SK-N-SH (cell line): ENCODE measurements at regions not wholly inside any gene's neighbourhood (a gene's known extent, or its start where the extent isn't known, plus 50 kb on each side); places are given as distances from the start of the nearest gene placed in this dataset.

ENCODE experiments used
- CTCF ChIA-PET: fragments of 300-600, 350-600 bp; formaldehyde crosslinking; extraction: SDS; loops from one replicate; lab custom pipeline; 2021; lab: Yijun Ruan, JAX
- POLR2A ChIA-PET: fragments of 350-600 bp; sonication (Branson Sonifier 250); formaldehyde crosslinking; extraction: SDS; loops from one replicate; lab custom pipeline; 2020; ENCODE audit warnings: antibody characterized with exemption, inconsistent platforms; lab: Yijun Ruan, JAX
- DNase-seq: peaks from one replicate; pipeline ENCODE4 v3.0.0; 2012
- H2AFZ ChIP-seq: fragments of 200-600 bp; sonication (generic); 2 replicates; pipeline ENCODE4 v1.8.1; 2016; ENCODE audit warnings: antibody characterized with exemption, mild to moderate bottlenecking, low read depth
- H3F3A ChIP-seq: fragments of 200-600 bp; sonication (generic); replicated peaks from 2 replicates; pipeline ENCODE3; 2016; ENCODE audit warnings: antibody characterized with exemption, mild to moderate bottlenecking; ENCODE audit not compliant: insufficient read depth
- H3K27ac ChIP-seq, 2 experiments: fragments of 200-500 bp in 1 of 2; fragments of 200-600 bp in 1 of 2; sonication (Bioruptor generic) in 1 of 2; sonication (generic), shearing (Covaris generic) in 1 of 2; 2 replicates each; pipeline versions ENCODE4 v1.5.1 to v1.6.1; 2014 to 2016; ENCODE audit warnings: low read depth in 2 of 2, inconsistent platforms in 1 of 2, low read length in 1 of 2, mild to moderate bottlenecking in 1 of 2, mixed read lengths in 1 of 2
- H3K27me3 ChIP-seq: fragments of 200-600 bp; sonication (generic), shearing (Covaris generic); 2 replicates; pipeline ENCODE4 v1.6.1; 2016; ENCODE audit warnings: mixed run types; ENCODE audit not compliant: insufficient read depth
- H3K36me3 ChIP-seq, 2 experiments: fragments of 200-500 bp in 1 of 2; fragments of 200-600 bp in 1 of 2; sonication (Bioruptor generic) in 1 of 2; sonication (generic) in 1 of 2; replicated peaks in 1 of 2; 2 replicates each; pipeline versions ENCODE3 to v1.5.1; 2014 to 2016; ENCODE audit warnings: low read length in 1 of 2, mild to moderate bottlenecking in 1 of 2; ENCODE audit not compliant: insufficient read depth in 2 of 2, control insufficient read depth in 1 of 2
- H3K4me1 ChIP-seq, 2 experiments: fragments of 200-500 bp in 1 of 2; fragments of 200-600 bp in 1 of 2; sonication (Bioruptor generic) in 1 of 2; sonication (generic), shearing (Covaris generic) in 1 of 2; 2 replicates each; pipeline versions ENCODE4 v1.5.1 to v1.6.1; 2014 to 2016; ENCODE audit warnings: low read depth in 1 of 2, low read length in 1 of 2, mixed run types in 1 of 2; ENCODE audit not compliant: insufficient read depth in 2 of 2, control insufficient read depth in 1 of 2
- H3K4me2 ChIP-seq: fragments of 200-600 bp; sonication (generic), shearing (Covaris generic); 2 replicates; pipeline ENCODE4 v1.6.1; 2017; ENCODE audit warnings: mixed run types
- H3K4me3 ChIP-seq, 2 experiments: fragments of 200-500 bp in 1 of 2; fragments of 200-600 bp in 1 of 2; sonication (Bioruptor generic) in 1 of 2; sonication (generic), shearing (Covaris generic) in 1 of 2; 2 replicates each; pipeline versions ENCODE4 v1.5.1 to v1.8.1; 2014 to 2016; ENCODE audit warnings: low read depth in 2 of 2, inconsistent platforms in 1 of 2, low read length in 1 of 2, mild to moderate bottlenecking in 1 of 2, mixed read lengths in 1 of 2, moderate library complexity in 1 of 2
- H3K79me2 ChIP-seq: fragments of 200-600 bp; sonication (generic); 2 replicates; pipeline ENCODE4 v1.8.1; 2017; ENCODE audit warnings: mild to moderate bottlenecking; ENCODE audit not compliant: insufficient read depth
- H3K9ac ChIP-seq: fragments of 200-600 bp; sonication (generic); 2 replicates; pipeline ENCODE4 v1.6.1; 2017; ENCODE audit warnings: mixed run types
- H3K9me2 ChIP-seq: fragments of 200-600 bp; sonication (generic); 2 replicates; pipeline ENCODE4 v1.6.1; 2017; ENCODE audit warnings: mixed run types
- H3K9me3 ChIP-seq: fragments of 200-600 bp; sonication (generic); 2 replicates; pipeline ENCODE4 v1.6.1; 2017; ENCODE audit warnings: mixed run types, mild to moderate bottlenecking, moderate library complexity
- H4K20me1 ChIP-seq: fragments of 200-600 bp; sonication (generic); 2 replicates; pipeline ENCODE4 v1.6.1; 2017; ENCODE audit warnings: mild to moderate bottlenecking, mixed run types; ENCODE audit not compliant: insufficient read depth
- CTCF ChIP-seq: fragments of 200-600 bp; sonication (generic); IDR thresholded peaks from 2 replicates; pipeline ENCODE4 v1.6.1; 2017; ENCODE audit warnings: antibody characterized with exemption, mild to moderate bottlenecking, moderate library complexity
- ELF1 ChIP-seq: IDR thresholded peaks from 2 replicates; pipeline ENCODE4 v1.4.0; 2012
- EP300 ChIP-seq, 2 experiments: IDR thresholded peaks; 2 replicates each; pipeline versions ENCODE4 v1.4.0 to v1.6.1; 2012; ENCODE audit warnings: borderline replicate concordance in 1 of 2, low read depth in 1 of 2, low read length in 1 of 2
- FOXJ3 ChIP-seq: sonication (generic); formaldehyde crosslinking; IDR thresholded peaks from 2 replicates; pipeline ENCODE4 v1.5.1; 2020; ENCODE audit warnings: mild to moderate bottlenecking, missing genetic modification reagents
- FOXM1 ChIP-seq: IDR thresholded peaks from 2 replicates; pipeline ENCODE4 v1.4.0; 2012; ENCODE audit warnings: low read depth, mild to moderate bottlenecking
- GABPA ChIP-seq: IDR thresholded peaks from 2 replicates; pipeline ENCODE4 v1.4.0; 2012; ENCODE audit warnings: low read depth, mild to moderate bottlenecking
- JUND ChIP-seq: IDR thresholded peaks from 2 replicates; pipeline ENCODE4 v1.4.0; 2012
- MEF2A ChIP-seq: IDR thresholded peaks from 2 replicates; pipeline ENCODE4 v1.4.0; 2012; ENCODE audit warnings: low read depth, borderline replicate concordance
- MXI1 ChIP-seq: IDR thresholded peaks from 2 replicates; pipeline ENCODE4 v1.6.1; 2012; ENCODE audit warnings: mild to moderate bottlenecking, low read depth, low read length, improper control_type of control experiment
- POLR2AphosphoS5 ChIP-seq: IDR thresholded peaks from 2 replicates; pipeline ENCODE4 v1.6.1; 2012; ENCODE audit warnings: low read depth, low read length
- REST ChIP-seq: IDR thresholded peaks from 2 replicates; pipeline ENCODE4 v1.6.1; 2012; ENCODE audit warnings: mild to moderate bottlenecking, low read depth, low read length, moderate library complexity
- SIN3A ChIP-seq: IDR thresholded peaks from 2 replicates; pipeline ENCODE4 v1.6.1; 2012; ENCODE audit warnings: low read depth, mild to moderate bottlenecking, low read length, moderate library complexity, borderline replicate concordance
- TAF1 ChIP-seq: IDR thresholded peaks from 2 replicates; pipeline ENCODE4 v1.6.1; 2012; ENCODE audit warnings: low read depth, mild to moderate bottlenecking, low read length, moderate library complexity, borderline replicate concordance
- WGBS: methylation state at CpG from one replicate; pipeline ENCODE4 v1.1.6; 2017; ENCODE audit warnings: low lambda C conversion rate; 5-methylcytosine and 5-hydroxymethylcytosine counted together
- TF ChIP-seq, protein P1 (sequence below): IDR thresholded peaks from 2 replicates; pipeline ENCODE4 v1.4.0; 2012; ENCODE audit warnings: low read depth, borderline replicate concordance
- TF ChIP-seq, protein P2 (sequence below): IDR thresholded peaks from 2 replicates; pipeline ENCODE4 v1.4.0; 2012; ENCODE audit warnings: low read depth, borderline replicate concordance
- TF ChIP-seq, protein P3 (sequence below): IDR thresholded peaks from 2 replicates; pipeline ENCODE4 v1.4.0; 2012; ENCODE audit warnings: low read depth

DNA sequence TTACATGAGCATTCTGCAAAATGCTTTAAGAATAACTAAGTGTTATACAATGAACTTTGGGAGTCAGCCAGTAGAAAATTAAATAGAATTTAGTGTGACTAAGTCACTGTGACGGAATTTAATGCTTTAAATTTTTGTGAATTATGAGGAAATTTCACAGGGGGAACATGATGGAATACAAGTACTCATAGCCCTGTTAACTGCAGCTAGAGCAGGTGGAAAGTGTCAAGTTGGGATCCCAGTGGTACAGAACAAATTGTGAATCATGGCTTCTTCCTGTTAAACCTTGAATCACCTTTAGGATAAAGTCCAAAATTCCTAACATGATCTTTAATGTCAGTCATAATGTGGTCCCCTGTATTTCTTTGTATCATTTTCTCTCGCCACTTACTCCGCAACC, 212.2 kb upstream of the CENPE start:
- no peak for TF ChIP-seq TAF1
- TF ChIP-seq REST = no peak
- no peak for TF ChIP-seq GABPA
- TF ChIP-seq MEF2A = no peak
- no peak for TF ChIP-seq EP300 (IDR thresholded peaks at IDR 0.05; ENCODE audit: borderline replicate concordance in 1 of 2, low read depth in 1 of 2, low read length in 1 of 2)
- no peak for TF ChIP-seq ELF1
- no peaks in the 10 kb centered on the region for H3F3A ChIP-seq
- H3K79me2 ChIP-seq = no peaks in the 10 kb centered on the region
- CTCF ChIA-PET = no interaction called here
- no peaks in the 10 kb centered on the region for H3K27me3 ChIP-seq
- no peaks in the 10 kb centered on the region; a peak in 1 of 4 replicates for H3K4me1 ChIP-seq
- no peak overlapping the region for H3K9ac ChIP-seq
- H4K20me1 ChIP-seq = no peaks in the 10 kb centered on the region
- no peaks in the 10 kb centered on the region for H3K9me2 ChIP-seq
- no peaks in the 10 kb centered on the region for H3K9me3 ChIP-seq
- H3K27ac ChIP-seq = no peak overlapping the region
- no peak for DNase-seq
- H3K4me2 ChIP-seq = no peak overlapping the region
- WGBS = 55% methylated on average over 3 of the region's 3 CpGs
- no peaks in the 10 kb centered on the region for H3K36me3 ChIP-seq
- H3K4me3 ChIP-seq = no peak overlapping the region
- no peak overlapping the region for H2AFZ ChIP-seq
- POLR2A ChIA-PET = no interaction called here

GRCh38 chr4:103405415-103405814, 207.3 kb upstream of the CENPE start:
- no peak overlapping the region for H3K27ac ChIP-seq
- CTCF ChIA-PET = no interaction called here
- POLR2A ChIA-PET = no interaction called here
- TF ChIP-seq MEF2A (no peak), POLR2AphosphoS5 (no peak), CTCF (no peak), TAF1 (no peak), FOXJ3 (no peak), MXI1 (no peak), GABPA (no peak), JUND (no peak), FOXM1 (no peak), SIN3A (no peak)
- TF ChIP-seq, protein P1, sequence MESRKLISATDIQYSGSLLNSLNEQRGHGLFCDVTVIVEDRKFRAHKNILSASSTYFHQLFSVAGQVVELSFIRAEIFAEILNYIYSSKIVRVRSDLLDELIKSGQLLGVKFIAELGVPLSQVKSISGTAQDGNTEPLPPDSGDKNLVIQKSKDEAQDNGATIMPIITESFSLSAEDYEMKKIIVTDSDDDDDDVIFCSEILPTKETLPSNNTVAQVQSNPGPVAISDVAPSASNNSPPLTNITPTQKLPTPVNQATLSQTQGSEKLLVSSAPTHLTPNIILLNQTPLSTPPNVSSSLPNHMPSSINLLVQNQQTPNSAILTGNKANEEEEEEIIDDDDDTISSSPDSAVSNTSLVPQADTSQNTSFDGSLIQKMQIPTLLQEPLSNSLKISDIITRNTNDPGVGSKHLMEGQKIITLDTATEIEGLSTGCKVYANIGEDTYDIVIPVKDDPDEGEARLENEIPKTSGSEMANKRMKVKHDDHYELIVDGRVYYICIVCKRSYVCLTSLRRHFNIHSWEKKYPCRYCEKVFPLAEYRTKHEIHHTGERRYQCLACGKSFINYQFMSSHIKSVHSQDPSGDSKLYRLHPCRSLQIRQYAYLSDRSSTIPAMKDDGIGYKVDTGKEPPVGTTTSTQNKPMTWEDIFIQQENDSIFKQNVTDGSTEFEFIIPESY = no peak
- TF ChIP-seq, protein P2, sequence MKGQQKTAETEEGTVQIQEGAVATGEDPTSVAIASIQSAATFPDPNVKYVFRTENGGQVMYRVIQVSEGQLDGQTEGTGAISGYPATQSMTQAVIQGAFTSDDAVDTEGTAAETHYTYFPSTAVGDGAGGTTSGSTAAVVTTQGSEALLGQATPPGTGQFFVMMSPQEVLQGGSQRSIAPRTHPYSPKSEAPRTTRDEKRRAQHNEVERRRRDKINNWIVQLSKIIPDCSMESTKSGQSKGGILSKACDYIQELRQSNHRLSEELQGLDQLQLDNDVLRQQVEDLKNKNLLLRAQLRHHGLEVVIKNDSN = no peak
- TF ChIP-seq, protein P3, sequence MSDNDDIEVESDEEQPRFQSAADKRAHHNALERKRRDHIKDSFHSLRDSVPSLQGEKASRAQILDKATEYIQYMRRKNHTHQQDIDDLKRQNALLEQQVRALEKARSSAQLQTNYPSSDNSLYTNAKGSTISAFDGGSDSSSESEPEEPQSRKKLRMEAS = no peak

More at GRCh38 chr4:103405415-103405814, 207.3 kb upstream of the CENPE start:
- Histone ChIP-seq H3K9me3 (no peaks in the 10 kb centered on the region), H3K4me1 (no peaks in the 10 kb centered on the region; a peak in 1 of 4 replicates), H3K36me3 (no peaks in the 10 kb centered on the region), H3F3A (no peaks in the 10 kb centered on the region), H3K9me2 (no peaks in the 10 kb centered on the region), H3K9ac (no peak overlapping the region), H3K27me3 (no peaks in the 10 kb centered on the region; the same call in 1 of the 2 replicates), H4K20me1 (no peaks in the 10 kb centered on the region), H2AFZ (no peak overlapping the region; the same call in 1 of the 2 replicates), H3K4me3 (no peak overlapping the region), H3K79me2 (no peaks in the 10 kb centered on the region), H3K4me2 (no peak overlapping the region)
- no peak for DNase-seq
